ENCODE measurements at regions not wholly inside any gene's neighbourhood (a gene's known extent, or its start where the extent isn't known, plus 50 kb on each side); places are given as distances from the start of the nearest gene placed in this dataset.

- Histone ChIP-seq H3K27ac (ENCODE audit: insufficient read depth, low read depth, low read length) (no peak overlapping the region), H3K27me3 (ENCODE audit: control insufficient read depth in 2 of 2, insufficient read depth in 2 of 2, low read length in 2 of 2) (no peaks in the 10 kb centered on the region), H3K36me3 (ENCODE audit: control insufficient read depth in 2 of 2, extremely low read depth in 1 of 2, insufficient read depth in 2 of 2, low read length in 2 of 2) (no peaks in the 10 kb centered on the region), H2AFZ (ENCODE audit: low read depth, low read length) (no peak overlapping the region), H3K79me2 (ENCODE audit: control insufficient read depth, insufficient read depth, low read length) (no peaks in the 10 kb centered on the region), H4K20me1 (replicated peaks; ENCODE audit: control insufficient read depth, extremely low read depth, insufficient read depth, low read length) (no peaks in the 10 kb centered on the region), H3K9me3 (replicated peaks; ENCODE audit: control insufficient read depth, insufficient read depth, low read length) (no peaks in the 10 kb centered on the region), H3K4me3 (replicated peaks in 1 of 3; ENCODE audit: insufficient read depth in 1 of 3, low read depth in 1 of 3, low read length in 3 of 3) (no peak overlapping the region), H3K4me1 (ENCODE audit: control insufficient read depth, extremely low read depth, insufficient read depth, low read length) (peaks cover 24% of the 10 kb centered on the region), H3K9ac (replicated peaks; ENCODE audit: extremely low read depth, insufficient read depth, low read length) (no peak overlapping the region), H3K9me1 (replicated peaks; ENCODE audit: control insufficient read depth, extremely low read depth, insufficient read depth, low read length) (no peaks in the 10 kb centered on the region), H3K4me2 (ENCODE audit: insufficient read depth, low read length) (no peak overlapping the region)
- dilution Hi-C loops (cut with MboI; ENCODE audit: extremely low pct_ligation_motif_present, low sequenced_read_pairs) (no loop called here), intact Hi-C loops (cut with micrococcal nuclease) (no loop called here)
- DNase-seq (ENCODE audit: low read depth, low spot score) = no peak
- no peak for TF ChIP-seq CTCF (IDR thresholded peaks at IDR 0.05; ENCODE audit: extremely low read depth in 1 of 2, insufficient read depth in 1 of 2, low read depth in 1 of 2, low read length in 2 of 2)
- no peak for TF ChIP-seq GATA2 (IDR thresholded peaks at IDR 0.05; ENCODE audit: insufficient read depth, insufficient read length, low read depth, low read length)
- no peak for TF ChIP-seq POLR2A (IDR thresholded peaks at IDR 0.05; ENCODE audit: low read depth, low read length)
- no peak for TF ChIP-seq MAX (IDR thresholded peaks at IDR 0.05; ENCODE audit: insufficient read depth, insufficient read length)
- TF ChIP-seq POLR2AphosphoS5 (IDR thresholded peaks at IDR 0.05; ENCODE audit: insufficient read depth, low read depth, low read length) = no peak
- TF ChIP-seq FOS (IDR thresholded peaks at IDR 0.05; ENCODE audit: borderline replicate concordance, insufficient read depth, low read length) = no peak
- no peak for TF ChIP-seq MYC (IDR thresholded peaks at IDR 0.05; ENCODE audit: low read depth, low read length)
- no peak for TF ChIP-seq JUN (IDR thresholded peaks at IDR 0.05; ENCODE audit: borderline replicate concordance, insufficient read depth, insufficient read length, low read depth)
- TF ChIP-seq EZH2 (IDR thresholded peaks at IDR 0.05; ENCODE audit: borderline replicate concordance, low read depth, low read length, severe bottlenecking) = no peak
- no TSS peak for BruUV-seq (replicated peaks)
- ChIA-PET POLR2A (no interaction called here), CTCF (interaction anchor here (1.0 kb wide), 1 partner anchor 12 kb away, joined by 3 read pairs; no protein-coding TSS in a partner anchor)
- FAIRE-seq = no peak
Observed at GRCh38 chr2:18410543-18410942, 149.9 kb downstream of the RDH14 start.

Data from endothelial cell of umbilical vein (primary cell).